Germinal center (tissue), 1 donor: ENCODE measurements at regions not wholly inside any gene's neighbourhood (a gene's known extent, or its start where the extent isn't known, plus 50 kb on each side); places are given as distances from the start of the nearest gene placed in this dataset.
"Not testable (repeated sequence)": the region's sequence is repeated elsewhere in the genome, so short reads cannot be mapped to it uniquely, and the experiment has no call there.

Experiments
- DNase-seq: peaks from one replicate; pipeline ENCODE4 v3.0.0; 2012; ENCODE audit warnings: mixed read lengths, low spot score

DNA sequence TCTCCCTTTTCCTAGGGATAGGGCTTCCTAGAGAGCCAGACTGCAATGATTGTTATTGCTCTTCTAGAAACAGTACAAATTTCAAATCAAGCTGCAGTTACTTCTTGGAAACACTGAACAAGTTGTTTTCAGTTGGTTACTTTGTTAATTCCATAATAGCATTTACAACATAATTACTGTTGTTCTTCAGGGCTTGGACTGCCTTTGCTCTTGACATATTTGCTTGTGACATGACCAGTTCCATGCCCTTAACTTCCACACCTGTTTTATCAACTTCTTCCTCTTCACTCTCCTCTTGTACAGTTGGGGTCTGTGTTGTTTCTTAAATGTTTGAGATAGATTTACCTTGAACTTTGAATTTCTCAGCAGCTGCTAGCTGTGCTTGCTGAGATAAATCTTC lies 104.4 kb downstream of the SEC23IP start:
- no peak for DNase-seq

DNA sequence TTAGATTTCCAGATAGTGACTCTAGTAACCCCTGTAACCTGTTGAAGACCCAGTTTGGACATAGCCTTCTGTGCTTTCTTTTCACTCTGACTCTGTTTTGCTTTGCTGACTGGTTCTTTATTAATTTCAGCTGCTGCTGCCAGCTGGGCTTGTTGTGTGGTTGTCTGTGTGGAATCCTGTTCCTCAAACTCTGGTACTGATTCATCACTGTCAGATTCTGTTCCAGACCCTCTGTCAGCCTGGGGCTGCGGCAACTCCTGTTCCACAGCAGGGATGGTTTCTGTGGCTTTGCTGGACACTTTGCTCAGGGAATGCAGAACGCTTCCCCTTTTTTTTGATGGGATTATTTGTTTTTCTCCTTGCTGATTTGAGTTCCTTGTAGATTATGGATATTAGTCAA lies 104.9 kb downstream of the SEC23IP start:
- no peak for DNase-seq

DNA sequence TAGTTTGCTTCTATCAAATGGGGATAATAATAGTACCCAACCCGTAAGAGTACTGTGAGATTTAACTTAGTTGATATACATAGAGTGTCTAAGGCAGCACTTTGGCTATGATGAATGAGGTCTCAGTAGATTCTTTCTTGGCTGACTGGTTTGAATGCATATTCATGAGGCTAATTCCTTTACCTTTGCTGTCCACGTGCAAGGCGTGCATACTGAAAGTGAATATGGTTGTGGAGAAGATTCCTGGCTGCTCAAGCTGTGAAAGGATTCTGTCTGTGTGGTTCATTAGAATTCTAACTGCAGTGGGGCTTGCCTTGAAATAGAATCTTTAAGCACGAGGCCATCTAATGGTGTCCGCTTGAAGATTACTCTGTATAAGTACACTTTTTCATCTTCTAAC lies 110.3 kb downstream of the SEC23IP start:
- no peak for DNase-seq

DNA sequence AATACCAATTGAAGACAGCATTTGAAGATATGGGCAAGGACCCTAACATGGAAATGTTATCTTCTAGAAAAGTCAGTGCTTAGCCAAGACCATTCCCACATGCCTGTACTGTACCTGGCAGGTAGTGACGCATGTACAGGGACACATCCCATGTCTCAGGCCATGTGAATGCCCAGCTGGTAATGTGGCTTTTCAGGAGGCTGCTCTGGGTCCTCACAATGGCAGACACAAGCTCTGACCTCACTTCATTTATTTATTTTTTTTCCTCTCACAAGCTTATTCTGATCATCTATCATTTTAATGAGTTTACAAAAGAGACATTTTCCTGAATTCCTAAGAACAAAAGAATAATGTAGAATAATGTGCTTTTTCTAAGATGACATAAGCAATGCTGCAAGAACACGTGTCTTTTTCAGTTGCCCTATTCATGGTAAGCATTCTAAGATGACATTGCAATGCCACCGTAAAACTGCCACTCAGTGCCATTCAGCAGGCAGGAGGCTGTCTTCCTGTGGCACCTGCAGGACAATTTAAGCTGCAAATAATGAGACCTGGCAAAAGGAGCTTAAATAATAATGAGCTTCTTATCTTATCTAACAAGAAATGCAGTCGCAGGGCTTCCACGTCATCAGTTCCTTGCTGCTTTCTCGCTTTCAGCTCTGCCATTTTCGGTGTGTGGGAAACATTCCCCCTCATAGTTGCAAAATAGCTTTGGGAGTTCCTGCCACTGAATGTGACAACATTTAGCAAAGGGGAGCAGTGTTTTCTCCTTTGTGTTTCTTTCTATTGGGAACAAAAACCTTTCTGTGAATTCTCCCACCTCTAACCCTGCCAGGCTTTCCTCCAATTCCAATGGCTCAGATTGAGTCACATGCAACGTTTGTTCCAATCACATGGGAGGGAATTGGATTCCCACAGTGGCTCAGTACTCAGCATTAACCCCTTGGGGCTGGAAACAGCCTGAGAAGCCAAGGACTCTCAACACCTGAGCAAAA lies 113.0 kb downstream of the SEC23IP start:
- DNase-seq = no peak

DNA sequence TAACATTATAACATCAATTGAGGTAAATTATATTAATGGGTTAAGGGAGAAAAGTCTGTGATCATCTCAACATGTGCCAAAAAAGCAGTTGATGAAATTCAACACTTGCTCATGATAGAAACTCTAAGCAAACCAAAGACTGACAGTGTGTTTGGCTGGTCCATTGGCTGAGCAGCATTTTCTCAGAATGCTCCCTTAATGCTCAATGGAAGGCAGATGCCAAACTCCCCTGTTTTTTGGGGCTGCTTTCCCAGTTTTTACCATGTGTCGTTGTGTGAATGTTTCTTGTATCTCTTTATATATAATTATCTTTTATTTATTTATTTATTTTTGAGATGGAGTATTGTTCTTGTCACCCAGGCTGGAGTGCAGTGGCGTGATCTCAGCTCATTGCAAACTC lies 114.7 kb downstream of the SEC23IP start:
- DNase-seq = no peak

DNA sequence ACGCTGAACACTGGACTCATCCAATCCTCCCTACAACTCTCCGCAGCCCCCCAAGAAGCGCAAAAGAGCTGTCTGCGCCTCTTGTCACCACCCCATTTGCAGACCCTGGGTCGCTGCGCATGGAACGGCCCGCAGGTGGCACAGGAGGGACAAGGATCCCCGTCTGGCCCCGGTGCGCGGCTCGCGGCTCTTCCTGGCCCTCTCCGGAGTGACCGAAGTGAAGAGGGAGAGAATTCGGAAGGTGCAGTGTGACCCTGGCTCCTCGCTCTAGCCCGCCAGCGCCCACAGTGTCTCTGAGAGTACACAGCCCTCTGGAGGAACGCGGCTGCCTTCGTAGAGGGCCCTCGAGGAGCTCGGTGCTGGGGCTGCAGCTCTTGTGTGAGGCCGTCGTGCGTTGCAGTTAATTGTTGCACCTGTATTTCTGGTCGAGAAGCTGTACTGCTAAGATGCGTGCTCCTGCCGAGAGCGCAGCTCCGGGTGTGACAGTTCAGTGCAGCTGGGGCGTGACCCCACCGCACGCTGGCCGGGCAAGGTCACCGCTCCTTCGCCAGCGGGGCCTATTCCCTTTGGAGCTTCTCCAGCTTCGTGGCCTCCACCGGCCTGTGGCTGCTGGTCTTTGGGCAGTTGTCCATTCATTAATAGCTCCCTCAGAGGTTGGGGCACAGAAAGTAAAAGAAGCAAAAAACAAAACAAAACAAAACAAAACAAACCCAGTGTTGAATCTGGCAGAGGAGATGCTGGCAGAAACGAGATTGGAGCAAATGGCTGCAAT lies 119.0 kb downstream of the SEC23IP start:
- no peak for DNase-seq

DNA sequence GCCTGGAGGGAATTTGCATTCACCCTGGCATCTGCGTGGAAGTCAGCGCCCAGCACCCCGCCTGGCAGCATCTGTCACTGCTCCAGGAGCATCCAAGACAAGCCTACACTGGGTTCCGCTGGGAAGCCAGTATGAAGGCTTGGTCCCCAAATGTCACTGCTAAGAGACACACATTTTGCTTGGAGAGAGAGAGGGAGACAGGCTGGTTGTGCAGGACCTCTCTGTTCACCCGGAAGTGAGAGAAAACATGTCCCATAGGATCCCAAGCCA lies 119.5 kb downstream of the SEC23IP start:
- DNase-seq = no peak

DNA sequence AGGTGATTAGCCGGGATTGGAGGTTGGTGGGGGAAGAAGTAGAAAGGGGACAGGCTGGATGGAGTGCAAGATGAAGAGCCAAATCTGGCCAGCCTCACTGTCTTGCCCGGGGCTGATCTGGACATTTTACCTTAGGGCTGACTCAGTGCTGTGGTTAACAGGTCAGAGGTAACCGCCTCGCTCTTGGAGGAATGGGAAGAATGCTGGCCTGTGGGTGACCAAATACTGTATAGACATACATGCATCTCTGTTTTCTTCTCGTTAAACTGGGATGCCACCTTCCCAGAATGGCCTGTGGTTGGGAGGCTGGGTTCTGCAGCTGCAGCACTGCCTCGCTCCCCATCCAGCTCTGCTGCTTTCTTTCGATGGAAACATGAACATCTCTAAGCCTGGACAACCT lies 120.0 kb downstream of the SEC23IP start:
- DNase-seq = no peak

DNA sequence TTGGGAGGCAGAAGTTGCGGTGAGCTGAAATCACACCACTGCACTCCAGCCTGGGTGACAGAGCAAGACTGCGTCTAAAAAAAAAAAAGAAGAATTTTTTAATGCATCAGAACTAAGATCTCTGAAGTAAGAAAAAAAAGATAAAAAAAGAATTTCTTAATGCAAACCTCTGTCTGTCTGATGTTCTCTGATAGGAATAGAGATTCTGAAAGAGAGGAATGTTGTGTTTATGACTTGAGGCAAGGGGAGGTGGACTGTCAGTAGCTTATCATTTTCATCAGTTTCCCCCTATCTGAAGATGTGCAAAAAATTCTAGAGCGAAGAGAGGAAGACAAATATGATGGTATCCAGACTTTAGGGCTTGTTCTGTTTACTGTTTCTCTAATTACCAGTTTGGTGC lies 121.5 kb downstream of the SEC23IP start:
- no peak for DNase-seq

DNA sequence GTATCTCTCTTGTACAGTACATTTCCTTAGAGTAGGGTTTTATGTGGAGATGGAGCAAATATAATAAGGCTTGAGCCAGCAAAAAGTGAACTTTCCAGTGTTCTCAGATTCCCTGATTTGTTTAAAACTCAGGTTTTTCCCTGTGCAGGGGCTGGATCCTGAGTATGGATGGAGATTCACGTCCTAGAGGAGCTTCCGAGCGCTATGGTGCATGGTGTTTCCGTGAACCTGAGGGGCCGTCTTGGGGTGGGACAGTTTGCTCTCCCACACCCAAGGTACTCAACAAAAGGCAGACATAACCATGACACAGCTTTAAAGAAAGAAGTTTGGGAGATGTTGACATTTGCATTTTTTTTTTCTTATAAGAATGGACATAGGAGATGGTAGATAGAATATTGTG lies 122.5 kb downstream of the SEC23IP start:
- DNase-seq = no peak

DNA sequence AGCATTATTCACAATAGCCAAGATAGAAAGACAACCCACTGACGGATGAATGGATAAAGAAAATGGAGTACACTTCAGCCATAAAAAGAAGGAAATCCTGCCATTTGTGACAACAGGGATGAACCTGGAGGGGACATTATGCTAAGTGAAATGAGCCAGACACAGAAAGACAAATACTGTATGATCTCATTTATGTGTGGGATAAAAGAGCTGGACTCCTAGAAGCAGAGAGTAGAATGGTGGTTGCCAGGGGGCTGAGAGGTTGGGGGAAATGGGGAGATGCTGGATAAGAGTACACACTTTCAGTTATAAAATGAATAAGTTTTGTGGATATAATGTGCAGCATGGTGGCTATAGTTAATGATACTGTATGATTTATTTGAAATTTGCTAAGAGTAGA lies 124.4 kb downstream of the SEC23IP start:
- no peak for DNase-seq

DNA sequence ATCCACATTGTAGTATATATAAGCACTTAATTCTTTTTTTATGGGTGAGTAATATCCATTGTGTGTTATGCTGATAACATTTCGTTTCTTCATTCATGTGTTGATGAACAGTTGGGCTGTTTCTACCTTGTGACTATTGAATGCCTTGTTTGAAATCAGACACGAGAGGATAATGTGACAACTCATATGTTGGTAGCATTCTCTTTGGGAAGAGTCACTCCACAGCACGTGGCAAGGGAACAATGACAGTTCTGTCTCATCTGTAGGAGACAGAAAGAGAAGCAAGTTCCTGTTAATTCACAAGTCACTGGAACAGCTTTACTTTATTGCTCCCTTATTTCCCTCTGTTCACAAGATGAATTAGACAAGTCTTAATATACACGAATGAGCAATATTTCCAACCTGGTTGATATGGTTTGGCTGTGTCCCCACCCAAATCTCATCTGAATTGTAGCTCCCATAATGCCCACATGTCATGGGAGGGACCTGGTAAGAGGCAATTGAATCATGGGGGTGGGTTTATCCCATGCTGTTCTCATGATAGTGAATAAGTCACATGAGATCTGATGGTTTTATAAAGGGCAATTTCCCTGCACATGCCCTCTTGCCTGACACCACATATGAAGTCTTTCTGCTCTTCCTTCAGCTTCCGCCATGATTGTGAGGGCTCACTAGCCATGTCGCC lies 125.3 kb downstream of the SEC23IP start:
- no peak for DNase-seq

DNA sequence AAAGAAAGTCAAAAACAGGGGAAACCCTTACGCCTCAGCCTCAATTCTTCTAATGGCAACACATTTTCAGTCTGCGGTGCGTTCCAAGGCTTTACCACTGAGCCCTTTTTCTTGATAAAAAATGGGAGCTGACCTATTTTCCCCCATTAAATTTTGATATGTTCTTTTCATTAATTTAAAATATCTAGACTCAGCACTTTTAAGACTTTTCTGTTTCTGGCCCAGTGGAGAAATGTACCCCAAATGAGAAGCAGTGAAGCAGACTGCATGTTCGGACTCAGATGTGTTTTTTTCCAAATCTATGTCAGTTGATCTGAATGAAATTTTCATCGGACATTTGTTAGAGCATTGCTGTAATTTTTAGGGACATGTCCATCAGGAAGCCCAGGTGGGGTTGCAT lies 126.2 kb downstream of the SEC23IP start:
- DNase-seq = no peak

DNA sequence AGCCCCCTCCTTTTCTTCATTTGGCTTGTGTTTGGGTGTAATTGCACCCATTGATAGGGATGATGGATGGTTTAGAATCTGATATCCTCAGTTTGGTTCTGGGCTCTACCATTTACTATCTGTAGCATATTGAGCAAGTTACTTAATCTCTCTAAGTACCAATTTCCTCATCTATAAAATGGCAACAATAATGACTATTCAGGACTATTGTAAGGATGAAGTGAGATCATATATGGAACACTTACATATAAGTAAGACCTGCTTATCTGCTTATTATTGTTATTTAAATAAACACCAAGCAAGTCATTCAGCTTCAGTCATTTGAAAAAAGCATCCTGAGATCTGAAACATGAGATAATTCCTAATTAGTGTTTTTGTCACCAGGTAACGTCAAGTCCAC lies 127.0 kb downstream of the SEC23IP start:
- no peak for DNase-seq

DNA sequence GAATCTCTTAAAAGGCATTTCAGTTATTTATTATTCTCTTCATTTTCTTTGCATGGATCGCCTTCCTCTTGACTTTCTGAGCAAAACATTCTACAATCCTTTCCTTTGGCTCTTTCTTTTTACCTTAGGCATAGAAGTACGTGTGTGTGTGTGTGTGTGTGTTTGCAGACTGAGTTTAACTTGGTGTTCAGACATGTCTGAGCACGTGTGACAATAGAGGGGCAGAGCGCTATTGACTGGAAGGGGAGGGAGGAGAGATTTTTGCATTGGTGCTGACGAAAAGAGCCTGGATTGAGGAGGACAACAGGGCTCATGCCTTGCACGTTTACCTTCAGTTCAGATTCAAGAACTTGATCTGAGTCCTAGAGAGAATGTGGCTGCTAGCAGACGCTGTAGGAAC lies 129.8 kb downstream of the SEC23IP start:
- DNase-seq = no peak

DNA sequence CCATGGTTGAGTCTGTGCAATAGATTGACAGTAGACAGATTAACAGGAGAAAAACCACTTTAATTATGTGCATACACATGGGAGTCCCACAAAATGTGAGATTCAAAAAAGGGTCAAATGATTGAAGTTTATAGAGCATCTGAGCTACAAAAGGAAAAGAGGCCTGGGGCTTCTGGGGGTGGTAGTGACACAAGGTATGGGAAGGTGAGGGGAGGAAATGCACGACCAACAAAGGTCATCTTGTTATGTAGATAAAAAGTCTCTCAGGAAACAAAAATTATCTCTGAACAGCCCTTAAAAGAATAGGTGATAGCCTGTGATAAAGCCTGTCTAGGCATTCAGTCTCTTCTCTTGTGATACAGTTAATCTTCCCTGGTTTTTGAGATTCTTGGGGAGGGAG lies 141.7 kb downstream of the SEC23IP start:
- DNase-seq = no peak

DNA sequence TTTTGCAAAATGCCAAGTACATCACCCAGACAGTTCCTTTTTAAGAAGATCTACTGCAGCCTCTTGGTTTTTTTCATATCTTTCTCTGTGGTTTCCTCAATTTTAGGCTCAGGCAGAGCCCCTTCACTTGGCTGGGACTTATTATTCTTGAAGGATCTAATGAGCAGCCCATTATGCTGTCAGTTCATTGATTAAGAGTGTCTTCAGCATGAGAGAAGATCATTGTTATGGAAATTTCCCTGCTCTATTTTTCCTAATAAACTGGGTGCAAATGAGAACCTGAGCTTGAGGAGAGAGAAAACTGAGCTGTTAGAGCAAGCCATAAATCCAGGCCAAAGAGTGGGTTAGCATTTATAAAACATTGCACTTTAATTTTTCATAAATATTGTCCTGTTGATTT lies 146.5 kb downstream of the SEC23IP start:
- no peak for DNase-seq

DNA sequence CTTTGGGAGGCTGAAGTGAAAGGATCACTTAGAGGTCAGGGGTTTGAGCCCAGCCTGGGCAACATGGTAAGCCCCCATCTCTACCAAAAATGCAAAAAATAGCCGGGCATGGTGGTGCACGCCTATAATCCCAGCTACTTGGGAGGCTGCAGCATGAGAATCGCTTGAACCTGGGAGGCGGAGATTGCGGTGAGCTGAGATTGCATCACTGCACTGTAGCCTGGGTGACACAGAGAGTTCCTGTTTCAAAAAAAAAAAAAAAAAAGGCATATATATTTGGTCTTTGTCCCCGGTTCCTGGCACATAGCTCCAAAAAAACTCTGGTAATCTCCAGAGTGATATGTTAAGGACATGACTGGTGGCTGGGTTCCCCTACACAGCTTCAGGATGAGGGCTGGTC lies 147.3 kb downstream of the SEC23IP start:
- DNase-seq = no peak

DNA sequence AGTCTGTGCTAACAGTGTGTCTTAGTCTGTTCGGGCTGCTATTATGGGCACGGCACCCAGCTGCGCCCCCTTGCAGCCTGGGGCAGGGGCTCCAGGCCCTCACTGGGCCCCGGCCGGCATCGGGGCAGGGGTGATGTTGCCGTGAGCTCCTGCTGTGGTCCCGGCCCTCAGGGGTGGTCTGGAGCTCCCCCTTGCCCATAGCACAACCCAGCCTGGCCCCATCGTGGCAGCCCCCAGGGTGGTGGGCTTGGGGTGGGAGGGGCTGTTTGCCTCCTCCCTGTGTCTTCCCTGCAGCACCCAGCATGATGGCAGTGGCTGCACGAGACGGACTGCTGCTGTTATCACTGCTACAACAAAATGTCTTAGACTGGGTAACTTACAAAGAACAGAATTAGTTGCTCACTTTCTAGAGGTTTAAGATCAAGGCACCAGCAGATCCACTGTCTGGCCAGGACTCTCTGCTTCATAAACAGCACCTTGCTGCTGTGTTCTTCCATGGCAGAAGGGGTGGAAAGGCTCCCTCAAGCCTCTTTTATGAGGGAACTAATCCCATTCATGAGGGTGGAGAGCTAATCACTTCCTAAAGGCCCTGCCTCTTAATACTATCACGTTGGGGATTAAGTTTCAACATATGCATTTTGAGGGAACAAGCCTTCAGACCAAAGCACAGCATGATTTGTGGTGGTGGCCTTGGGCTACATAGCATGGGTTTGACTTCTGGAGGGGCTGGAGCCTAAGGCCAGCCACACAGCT lies 149.5 kb downstream of the SEC23IP start:
- no peak for DNase-seq

DNA sequence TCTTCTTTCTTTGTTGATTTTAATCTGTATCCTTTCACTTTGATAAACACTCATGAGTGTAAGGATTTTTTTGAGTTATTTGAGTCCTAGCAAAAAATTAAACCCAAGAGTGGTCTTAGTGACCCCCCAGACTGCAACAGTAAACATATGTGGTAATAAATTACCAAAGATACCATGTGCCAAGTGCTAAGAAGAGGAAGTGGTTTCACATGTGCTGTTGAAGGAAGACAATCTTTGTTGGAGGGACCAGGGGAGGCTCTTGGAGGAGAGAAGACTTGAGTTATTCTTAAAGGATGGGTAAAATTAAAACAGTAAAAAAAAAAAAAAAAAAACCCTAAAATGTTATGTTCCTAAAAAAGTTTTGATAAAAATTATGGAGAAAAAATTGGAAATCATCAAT lies 150.2 kb downstream of the SEC23IP start:
- no peak for DNase-seq

DNA sequence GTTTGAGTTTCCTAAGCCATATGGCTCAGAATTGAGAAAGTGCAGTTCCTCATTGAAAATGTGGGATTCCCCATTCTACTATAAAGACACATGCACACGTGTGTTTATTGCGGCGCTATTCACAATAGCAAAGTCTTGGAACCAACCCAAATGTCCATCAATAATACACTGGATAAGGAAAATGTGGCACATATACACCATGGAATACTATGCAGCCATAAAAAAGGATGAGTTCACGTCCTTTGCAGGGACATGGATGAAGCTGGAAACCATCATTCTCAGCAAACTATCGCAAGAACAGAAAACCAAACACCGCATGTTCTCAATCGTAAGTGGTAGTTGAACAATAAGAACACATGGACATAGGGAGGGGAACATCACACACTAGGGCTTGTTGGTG lies 154.8 kb downstream of the SEC23IP start:
- not testable (repeated sequence) for DNase-seq

DNA sequence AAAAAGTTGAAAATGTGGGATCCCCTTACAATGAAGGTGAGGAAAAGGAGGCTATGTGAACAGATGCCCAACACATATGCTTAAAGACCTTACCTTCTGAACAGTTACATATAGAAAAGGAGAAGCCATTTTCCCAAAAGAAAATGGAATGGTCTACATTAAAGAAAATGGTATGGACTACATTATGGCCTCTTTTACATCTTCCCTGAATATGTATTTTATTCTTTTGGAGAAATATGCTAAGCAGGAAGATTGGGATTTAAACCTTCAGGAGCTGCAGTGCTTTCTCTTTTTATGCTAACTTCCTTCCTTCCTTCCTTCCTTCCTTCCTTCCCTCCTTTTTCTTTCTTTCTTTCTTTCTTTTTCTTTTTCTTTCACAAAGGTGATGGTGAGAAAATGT lies 155.4 kb downstream of the SEC23IP start:
- DNase-seq = no peak
